Right ventricle myocardium superior (tissue), 1 donor: ENCODE measurements at regions not wholly inside any gene's neighbourhood (a gene's known extent, or its start where the extent isn't known, plus 50 kb on each side); places are given as distances from the start of the nearest gene placed in this dataset.
A peak's percentile ranks its signal among the peaks of the same experiment; 100 is the strongest.
"Not testable (repeated sequence)": the region's sequence is repeated elsewhere in the genome, so short reads cannot be mapped to it uniquely, and the experiment has no call there.

Experiments
- ATAC-seq: fragments of 200-7000 bp; cut with Tn5 transposase; one replicate; pipeline ENCODE4 v1.9.1; 2020; ENCODE audit warnings: mild to moderate bottlenecking; ENCODE audit not compliant: poor library complexity
- DNase-seq: peaks from one replicate; pipeline ENCODE4 v3.0.0-alpha.2; 2020
- intact Hi-C: fragments of 100-400 bp; cut with DNase I; formaldehyde crosslinking; loops from one replicate; pipeline ENCODE4 v1.11.2; 2022
- donor health status: DM: no; HTN: yes; CAD: no; lungs with severe emphysema.

DNA sequence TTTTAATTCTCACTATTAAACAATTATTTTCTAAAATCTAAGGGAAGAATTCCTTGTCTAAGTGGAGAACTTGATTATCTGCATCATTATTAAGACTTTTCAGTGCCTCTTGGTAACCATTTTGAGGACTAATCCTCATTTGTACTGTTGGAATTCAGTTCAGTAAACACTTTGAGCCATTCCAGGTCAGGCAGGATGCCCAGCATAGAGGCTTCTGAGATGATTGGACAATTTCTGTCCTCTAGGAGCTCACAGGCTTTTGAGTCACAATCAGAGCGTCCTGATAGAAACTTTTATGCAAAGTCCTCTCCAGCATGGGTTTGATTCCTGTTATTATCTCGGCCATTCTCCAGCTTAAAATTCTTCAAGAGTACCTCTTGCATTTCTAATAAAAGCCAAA is 1304.6 kb downstream of the EPHA7 start:
- intact Hi-C loops = no loop called here
- ATAC-seq (peak; percentile 51), DNase-seq (peak; percentile 46)

DNA sequence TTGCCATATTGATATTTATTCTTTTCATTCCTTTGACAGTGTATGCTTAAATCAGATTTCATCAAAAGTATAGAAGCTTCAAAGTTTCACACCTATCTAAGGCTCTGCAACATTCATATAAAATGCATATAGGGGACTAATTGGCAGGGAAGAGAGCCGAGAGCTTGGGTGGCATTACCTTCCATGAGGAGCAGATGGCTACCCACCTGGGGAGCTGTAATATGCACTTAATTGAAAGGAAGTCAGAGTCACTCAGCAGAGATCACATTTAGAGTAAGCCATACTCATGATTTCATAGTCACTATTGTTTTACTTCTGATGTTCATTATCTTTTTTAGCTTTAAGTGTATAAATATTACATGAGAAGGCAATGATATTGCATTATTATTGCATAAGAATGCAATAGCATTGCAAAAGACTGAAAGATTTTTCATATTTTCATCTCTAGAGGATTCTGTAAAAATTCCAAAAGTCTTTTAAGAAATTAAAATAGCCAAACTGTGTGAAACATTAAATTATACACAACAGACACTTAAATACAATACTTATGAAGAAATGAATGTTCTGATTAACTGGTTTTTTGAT is 1305.2 kb downstream of the EPHA7 start:
- ATAC-seq (no peak), DNase-seq (no peak)
- intact Hi-C loops = no loop called here

DNA sequence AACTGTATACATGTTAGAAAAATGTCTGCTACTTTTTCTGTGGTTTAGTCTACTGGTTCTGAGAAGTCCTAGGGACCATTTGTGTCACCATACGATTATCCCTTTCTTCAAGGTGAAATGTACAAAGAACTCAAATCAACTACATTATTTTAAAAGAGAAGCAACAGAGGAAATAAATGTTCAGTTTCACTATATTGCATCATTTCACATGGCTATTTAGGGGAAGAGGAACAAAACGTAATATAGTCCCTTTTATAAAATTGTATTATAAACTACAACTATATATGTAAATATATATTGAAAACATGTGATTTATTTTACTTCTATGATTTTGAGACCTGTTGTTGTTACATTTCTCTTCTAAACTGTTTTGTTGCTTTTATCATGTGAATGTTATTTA is 1308.0 kb downstream of the EPHA7 start:
- ATAC-seq (no peak), DNase-seq (no peak)
- intact Hi-C loops = no loop called here

DNA sequence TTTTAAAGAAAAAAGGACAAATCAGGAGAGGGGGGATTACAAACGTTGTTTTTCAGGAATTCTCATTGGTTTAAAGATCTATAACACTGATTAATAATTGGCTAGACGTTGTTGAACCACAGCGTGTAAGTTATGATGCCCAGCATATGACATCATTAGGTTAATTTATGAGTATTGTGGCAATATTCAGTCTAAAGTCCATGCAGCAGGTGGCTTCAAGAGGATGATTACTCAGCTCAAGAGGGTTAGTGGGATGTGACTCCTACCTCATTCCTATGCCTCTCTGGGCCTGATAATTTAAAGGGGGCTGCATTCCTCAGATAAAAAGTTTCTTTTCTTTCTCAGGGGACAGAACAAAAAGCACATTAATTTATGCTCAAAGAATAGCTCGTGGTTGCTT is 1309.0 kb downstream of the EPHA7 start:
- intact Hi-C loops = no loop called here
- ATAC-seq (no peak), DNase-seq (no peak)

DNA sequence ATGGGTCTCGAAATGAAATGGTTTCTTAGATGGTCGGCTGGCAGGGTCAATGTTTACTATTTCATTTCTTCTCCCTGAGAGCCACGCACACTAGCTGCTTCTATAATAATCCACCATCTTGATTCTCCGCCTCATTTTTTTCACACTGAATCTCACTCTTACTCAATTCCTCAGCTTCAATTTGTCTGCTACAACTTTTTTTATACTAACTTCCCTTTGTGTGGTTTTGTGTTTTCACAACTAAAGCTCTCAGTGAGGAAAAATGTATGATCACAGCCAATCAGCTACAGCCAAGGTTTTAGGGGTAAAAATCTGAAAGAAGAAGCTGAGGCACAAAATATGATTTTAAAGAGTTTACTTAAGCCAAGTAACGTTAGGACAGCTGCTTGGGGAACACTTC is 1309.4 kb downstream of the EPHA7 start:
- DNase-seq = no peak
- intact Hi-C loops = no loop called here
- ATAC-seq = no peak

DNA sequence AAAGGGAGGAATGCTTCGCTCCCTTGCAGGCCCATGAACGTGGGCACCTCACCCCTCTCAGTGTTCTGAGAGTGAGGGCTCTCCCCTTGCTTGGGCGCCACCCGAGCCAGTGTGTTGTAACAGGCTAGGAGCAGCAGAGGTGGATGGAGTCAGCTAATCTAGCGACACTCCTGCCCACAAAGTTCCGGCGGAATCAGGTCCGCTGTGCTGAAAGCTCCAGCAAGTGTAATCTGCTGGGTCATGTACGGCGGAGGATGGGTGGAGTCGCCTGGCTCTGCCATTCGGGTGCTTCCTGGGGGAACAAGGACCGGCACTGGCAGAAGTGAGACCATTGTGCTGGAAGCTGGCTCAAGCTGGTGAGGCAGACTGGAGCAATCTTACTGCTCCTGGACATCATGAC is 1310.1 kb downstream of the EPHA7 start:
- peak; percentile 30 for DNase-seq
- no peak for ATAC-seq
- intact Hi-C loops = no loop called here

DNA sequence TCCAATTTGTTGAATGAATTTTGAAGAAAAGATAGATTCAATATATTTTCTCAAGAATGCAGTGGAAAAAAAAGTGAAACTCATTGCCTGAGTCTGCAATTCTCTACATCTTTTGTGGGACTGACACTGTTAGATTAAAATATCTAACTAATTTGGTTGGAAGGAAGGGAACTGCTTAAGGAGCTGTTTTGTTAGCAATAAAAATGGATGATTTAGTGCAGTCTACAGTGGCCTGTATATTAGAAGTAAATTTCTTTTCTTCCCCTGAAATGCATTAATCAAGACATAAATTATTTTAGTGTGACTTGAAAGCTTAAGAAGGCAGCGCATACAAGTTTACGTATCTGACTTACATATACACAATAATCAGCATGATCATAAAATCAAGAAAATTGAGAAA is 1332.6 kb downstream of the EPHA7 start:
- ATAC-seq = no peak
- DNase-seq = no peak
- intact Hi-C loops = no loop called here

DNA sequence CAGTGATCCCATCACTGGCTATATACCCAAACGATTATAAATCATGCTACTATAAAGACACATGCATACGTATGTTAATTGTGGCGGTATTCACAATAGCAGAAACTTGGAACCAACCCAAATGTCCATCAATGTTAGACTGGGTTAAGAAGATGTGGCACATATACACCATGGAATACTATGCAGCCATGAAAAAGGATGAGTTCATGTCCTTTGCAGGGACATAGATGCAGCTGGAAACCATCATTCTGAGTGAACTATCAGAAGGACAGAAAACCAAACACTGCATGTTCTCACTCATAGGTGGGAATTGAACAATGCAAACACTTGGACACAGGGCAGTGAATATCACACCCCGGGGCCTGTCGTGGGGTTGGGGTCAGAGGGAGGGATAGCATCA is 1335.4 kb downstream of the EPHA7 start:
- ATAC-seq, intact Hi-C loops, DNase-seq: not testable (repeated sequence)

DNA sequence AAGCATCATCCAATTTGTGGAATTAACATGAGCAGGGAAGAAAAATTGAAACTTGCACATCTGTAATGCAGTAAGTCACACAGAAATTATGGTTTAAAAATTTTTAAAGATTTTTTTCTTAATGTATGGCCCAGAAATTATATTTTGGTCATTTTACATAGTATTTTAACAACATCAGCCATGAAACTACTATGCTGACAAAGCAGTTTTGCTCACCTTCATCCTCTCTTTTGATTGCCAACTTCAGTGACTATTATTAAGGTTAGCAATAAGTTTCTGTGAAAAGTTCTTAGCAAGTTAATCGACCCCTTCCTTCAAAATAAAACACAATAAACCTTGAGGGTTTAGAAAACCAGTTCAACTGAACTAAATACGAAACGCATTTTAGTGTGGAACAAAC is 1347.0 kb downstream of the EPHA7 start:
- ATAC-seq (no peak), DNase-seq (no peak)
- intact Hi-C loops = no loop called here

DNA sequence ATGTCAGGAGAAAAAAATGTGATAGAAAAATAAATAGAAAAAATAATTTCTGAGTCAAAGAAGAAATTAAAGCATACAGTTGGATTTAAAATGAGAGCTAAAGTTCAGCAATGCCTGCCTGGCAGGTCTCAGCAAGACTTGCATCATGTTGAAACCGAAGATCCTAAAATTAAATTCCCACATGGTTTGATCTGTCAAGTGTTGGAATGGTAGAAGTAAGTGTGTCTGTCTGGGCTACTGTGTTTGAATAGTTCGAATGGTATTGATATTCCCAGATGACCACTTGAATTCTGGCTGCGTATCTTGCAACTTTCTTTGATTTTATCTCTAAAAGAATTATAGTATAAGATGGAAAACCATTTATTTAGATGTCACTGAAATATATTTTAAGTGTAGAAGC is 1349.6 kb downstream of the EPHA7 start:
- intact Hi-C loops = no loop called here
- no peak for ATAC-seq
- no peak for DNase-seq

DNA sequence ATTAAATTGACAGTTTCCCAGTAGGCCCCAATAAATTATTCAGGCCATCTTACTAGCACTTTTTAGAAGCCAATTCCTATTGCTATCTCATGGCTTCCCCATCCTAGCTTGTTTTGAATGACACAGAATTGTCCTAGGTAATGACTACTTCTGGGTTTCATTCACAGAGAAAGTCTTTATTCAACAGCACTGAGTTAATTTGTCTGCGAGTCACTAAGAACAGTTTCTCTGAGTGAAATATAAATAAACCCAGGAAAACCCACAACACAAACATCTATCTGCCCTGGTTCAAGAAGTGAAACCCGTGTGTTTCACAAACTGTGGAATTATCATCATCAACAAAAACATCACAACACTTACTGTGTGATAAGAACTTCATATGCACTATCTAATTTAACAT is 1366.8 kb downstream of the EPHA7 start:
- ATAC-seq (no peak), DNase-seq (no peak)
- intact Hi-C loops = no loop called here

DNA sequence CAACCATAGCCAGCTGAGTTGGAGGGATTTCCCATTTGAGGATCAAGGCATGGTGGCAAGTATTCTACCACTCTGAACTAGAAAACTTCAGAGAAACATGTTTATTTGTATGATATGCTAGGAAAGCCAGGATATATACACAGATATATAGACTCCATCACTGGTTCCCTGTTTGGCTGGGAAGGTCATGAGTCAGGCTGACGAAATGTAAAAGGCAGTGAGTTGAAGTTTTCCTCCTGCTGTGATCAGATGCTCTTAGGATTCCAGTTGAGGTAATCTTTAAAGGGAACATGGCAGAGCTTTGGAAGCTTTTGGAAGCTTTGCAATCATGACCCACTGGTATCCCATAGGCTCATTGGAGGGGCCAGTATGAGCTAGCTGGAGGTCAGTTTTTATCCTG is 1369.1 kb downstream of the EPHA7 start:
- ATAC-seq (no peak), DNase-seq (no peak)
- intact Hi-C loops = no loop called here

DNA sequence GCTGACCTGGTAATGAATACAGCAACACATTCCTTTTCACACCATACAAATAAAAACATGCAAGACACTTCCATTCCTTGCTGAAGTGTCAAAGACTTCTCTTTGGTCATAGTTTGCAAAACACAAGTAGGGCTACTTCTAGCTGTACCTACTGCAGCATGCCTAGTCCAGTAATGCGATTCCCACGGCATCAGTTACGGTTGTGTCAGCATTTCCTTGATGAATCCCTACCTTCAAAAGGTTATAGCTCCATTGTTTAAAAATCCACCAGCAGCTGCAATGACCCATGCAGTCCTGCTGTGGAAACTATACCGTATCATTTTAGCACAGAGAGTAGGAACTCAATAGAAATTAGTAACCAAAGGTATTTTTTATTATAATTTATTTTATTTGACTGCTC is 1371.5 kb downstream of the EPHA7 start:
- intact Hi-C loops = no loop called here
- no peak for ATAC-seq
- DNase-seq = no peak

DNA sequence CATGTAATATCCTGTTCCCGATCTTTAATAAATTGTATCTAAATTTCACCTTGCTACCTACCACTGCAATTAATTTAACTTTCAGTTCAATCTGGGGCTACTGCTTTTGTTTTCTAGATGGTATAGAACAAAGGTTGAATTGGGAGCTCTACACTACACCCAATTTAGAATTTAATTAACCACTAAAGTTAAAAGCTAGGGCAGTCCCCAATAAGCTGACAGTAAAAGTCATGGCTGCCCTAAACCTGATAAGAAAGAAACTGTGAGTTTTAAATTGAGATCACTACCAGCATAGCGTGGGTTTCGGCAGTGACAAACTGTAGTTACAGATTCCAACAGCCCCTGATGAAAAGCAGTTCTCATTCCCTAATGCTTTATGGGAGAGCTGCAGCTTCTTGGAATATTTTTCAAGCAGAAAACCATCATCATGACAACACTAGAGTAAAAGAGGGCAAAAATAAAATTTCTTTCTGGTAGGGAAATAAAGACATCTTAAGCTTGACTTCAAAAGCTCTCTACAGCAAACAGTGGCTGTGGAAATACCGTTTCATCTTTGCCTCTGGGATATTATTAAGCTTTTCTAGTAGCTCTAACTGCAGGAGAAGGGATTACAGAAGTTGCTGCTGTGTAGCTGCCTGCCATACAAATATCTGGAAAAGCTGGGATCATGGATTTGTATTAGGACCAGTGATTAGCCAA is 1372.1 kb downstream of the EPHA7 start:
- no peak for DNase-seq
- intact Hi-C loops = no loop called here
- ATAC-seq = no peak

DNA sequence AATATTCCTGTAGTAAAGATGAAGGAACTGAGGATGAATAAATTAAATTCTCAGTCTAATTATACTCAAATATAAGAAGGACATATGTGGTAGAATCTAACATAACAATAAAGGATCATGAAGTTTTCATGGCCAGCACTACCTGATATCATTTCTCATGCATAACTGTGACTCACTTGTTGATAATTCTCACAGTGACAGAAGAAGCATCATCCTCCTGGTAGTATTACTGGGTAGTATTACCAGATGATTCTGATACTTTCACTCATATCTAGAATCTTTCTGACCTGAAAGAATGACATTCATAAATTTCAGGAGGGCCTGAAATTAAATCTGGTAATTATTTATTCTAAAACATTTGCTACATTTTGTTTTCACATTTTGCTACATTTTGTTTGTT is 1375.0 kb downstream of the EPHA7 start:
- ATAC-seq (no peak), DNase-seq (no peak)
- intact Hi-C loops = no loop called here

DNA sequence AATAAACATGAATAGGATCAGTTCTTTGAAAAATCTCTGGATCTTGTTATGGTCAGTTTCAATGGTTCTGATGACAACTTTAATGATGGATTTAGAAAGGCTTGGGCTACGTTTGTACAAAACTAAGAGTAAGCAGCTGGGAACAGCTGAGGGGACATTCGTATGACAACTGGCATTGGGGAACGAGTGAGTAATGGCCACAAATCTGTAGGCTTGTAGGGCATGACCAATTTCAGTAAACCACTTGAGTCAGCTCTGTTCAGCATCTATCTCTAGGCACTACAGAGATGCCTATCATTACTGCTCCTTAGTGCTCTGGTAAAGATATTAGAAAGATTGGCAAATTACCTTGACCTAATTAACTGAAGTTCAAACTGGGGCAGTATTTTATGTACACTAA is 1375.6 kb downstream of the EPHA7 start:
- intact Hi-C loops = no loop called here
- DNase-seq (no peak), ATAC-seq (no peak)

DNA sequence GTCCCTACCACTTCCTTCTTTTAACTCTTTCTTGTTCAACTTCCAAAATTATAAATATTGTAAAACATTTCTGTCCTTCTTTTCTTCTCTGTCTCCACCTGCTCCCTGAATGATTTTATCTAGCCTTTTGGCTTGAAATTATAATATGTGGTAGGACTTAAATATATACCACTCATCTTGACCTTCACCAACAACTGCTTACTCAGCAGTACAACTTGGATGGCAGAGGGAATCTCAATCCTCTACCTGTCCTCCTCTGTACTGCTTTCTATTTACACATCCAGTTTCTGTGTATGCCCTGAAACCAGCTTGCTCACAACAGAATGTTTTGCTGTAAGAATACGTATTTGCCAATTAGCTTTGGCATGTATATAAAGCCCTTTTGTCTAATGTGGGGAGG is 1392.5 kb downstream of the EPHA7 start:
- no peak for ATAC-seq
- no peak for DNase-seq
- intact Hi-C loops = no loop called here

DNA sequence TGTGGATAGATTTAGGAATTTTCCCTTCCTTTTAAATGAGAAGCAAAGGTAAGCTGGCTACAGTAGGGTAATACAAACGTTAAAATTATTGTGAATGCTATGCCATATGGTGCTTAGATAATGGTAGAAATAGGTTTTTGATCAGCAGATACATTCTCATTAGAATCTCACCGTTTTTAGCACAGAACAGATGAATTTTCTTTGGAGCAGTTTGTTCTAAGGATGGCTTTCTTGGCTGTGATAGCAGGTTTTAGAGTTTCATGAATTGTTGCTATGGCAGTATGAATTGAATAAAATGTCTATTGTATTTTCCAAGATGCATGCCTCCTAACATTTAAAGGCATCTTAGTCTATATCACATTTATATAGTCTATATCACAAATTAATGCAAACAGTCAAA is 1394.5 kb downstream of the EPHA7 start:
- ATAC-seq (no peak), DNase-seq (no peak)
- intact Hi-C loops = no loop called here

DNA sequence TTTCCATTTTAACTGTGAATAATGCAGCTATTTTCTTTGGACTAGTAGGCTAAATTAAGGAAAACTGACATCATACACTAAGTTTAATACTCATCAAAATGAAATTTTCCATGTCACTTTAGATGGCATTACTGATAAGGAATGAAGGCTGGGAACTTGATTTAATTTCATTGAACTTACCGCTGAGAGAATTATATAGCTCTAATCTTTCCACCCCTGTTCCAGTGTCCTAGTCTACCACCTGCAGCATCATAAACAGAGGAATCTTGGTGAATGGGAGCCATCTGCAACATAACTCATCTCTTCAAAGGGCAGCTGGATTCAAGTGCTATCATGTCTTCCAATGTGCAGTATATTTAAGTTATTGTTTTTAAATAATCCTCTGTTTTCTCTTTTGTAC is 1395.2 kb downstream of the EPHA7 start:
- intact Hi-C loops = no loop called here
- DNase-seq (no peak), ATAC-seq (no peak)

DNA sequence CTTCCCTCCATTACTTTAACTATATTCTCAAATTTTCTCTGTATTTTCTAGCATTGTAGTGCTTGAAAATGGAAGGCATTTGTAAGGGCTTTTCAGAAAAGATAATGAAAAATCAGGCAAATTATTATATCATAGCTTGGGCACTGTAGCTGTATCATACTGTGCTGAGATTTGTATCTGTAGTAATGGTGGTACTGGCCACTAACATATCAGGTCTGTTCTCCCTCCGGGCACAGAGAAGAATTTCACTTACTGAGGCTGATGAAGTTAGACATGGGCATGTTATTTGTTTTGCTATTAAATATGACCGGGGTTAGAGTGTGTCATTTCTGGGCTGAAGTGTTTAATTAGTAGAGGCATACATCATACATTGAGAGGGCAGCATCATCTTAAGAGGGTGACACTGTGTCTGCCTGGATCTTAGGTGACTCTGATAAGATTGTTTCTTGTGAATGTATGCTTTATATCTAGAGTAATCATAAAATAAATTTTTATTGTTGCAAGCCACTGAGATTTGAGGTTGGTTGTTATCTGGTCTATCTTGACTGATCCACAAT is 1395.9 kb downstream of the EPHA7 start:
- ATAC-seq (no peak), DNase-seq (no peak)
- intact Hi-C loops = no loop called here
